T-helper 1 cell treated with Interleukin-12 subunit alpha and Interleukin-12 subunit beta and Interleukin-4 antibody, amounts not matched to agents 30 ng/mL and 1 ng/mL, for 36 hours (primary cell): ENCODE measurements at regions not wholly inside any gene's neighbourhood (a gene's known extent, or its start where the extent isn't known, plus 50 kb on each side); places are given as distances from the start of the nearest gene placed in this dataset.

ENCODE experiments used
- intact Hi-C: fragments of 100-400 bp; cut with micrococcal nuclease; formaldehyde crosslinking; loops from one replicate; pipeline ENCODE4 v1.15.1; 2024

DNA sequence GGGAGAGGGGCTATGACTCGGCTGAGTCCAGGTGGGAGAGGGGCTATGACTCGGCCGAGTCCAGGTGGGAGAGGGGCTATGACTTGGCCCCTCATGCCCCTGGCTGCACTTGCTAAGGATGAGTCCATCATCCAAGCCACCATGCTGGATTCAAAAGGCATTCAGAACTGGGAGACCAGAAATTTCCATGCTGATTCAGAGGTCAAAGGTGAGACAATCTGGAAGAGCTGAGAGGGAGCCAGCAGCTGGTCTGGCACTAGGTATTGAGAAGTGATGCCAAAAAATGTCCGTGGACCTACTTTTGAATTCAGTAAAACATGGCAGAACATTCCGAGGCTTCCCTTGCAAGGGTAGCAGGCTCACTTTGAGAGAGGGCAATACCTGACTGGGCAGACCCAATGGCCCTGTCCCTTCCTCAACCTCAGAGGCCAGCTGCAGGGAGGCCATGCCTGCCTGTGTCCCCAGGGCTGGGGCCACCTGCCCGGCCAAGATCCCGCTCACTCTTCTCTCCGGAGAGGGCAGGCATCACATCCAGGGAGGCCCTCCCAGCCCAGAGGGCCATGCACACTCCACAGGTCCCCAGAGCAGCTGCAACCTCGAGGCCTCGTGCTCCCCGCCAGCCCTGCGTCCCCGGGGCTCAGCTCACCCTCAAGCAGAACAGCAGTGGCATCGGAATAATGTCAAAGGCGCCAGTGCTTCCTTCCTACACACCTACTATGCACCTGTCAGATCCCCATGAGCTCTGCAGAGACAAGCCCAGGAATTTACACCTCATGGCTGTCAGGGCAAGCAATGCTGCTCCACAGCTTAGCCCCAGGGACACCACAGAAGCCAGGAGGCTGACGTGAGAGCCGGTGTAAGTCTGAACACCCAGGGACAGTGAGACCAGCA lies 80.2 kb upstream of the GPC1 start:
- intact Hi-C loops, result no loop called here

DNA sequence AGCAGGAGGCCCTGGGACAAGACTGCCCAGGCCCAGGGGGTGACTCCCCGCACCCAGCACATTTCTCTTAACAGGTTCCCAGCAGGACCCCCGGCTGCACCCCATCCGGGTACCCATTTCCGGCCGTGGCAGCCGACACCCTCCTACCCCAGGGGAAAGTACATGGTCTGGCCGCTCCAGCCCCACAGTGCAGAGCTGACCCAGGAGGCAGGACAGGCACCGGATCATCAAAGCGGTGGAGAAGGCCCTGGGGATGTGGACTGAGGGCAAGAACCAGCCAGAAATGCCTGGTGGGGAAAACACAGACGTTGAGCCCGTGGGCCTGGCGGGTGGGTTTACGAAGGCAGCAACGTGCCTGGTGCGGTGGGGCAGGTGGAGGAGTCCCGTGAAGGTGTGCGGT lies 79.5 kb upstream of the GPC1 start:
- intact Hi-C loops, result no loop called here

DNA sequence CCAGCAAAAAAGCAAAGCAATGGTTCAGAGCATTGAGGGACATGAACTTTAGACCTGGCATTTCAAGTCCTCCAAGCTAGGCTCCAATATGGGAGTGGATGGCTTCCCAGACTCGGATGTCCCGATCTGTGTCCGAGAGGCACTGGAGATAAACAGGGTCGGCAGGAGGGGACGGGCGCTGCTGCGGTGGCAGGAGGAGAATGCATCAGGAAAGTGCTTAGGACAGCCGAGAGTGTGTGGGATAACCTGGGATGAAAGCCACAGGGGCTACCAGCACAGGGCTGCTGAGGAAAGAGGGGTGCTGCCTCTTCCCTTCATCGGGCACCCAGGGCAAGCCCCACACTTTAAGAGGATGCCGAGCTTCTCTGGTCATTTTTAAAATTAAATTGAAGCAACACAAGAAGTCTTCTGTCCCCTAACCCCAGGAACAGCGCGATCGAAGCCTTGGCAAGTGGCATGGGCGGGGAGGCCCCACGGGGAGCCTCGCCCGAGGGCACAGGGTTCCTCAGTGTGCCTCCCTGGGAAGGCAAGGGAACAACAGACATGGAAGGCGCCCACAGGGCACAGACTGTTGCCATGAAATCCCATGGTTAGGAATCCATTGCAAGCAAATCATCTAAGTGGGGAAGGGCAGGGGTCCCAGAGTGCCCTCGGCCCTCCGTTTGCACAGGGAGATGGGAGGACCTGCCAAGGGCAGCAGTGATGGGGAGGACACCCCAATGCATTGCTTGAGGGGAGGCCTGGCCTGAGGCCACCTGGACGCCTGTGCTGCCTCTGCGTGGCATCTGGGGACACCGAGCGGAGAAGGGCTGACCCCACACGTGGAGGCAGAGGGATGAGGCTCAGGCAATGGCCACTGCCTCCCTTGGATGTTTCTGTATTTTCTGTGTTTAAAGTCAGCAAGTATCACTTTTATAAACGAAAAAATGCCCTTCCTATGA lies 78.5 kb upstream of the GPC1 start:
- intact Hi-C loops, result no loop called here

DNA sequence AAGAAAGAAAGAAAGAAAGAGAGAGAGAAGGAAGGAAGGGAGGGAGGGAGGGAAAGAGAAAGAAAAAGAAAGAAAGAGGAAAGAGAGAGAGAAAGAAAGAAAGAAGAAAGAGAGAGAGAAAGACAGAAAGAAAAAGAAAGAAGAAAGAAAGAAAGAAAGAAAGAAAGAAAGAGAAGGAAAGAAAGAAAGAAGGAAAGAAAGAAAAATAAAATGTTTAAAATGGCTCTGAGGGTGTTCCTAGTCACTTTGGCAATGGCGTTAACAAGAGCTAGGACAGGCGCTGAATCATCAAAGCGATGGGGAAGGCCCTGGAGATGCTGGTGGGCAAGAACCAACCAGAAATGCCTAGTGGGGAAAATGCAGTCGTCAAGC lies 77.8 kb upstream of the GPC1 start:
- intact Hi-C loops, result no loop called here

DNA sequence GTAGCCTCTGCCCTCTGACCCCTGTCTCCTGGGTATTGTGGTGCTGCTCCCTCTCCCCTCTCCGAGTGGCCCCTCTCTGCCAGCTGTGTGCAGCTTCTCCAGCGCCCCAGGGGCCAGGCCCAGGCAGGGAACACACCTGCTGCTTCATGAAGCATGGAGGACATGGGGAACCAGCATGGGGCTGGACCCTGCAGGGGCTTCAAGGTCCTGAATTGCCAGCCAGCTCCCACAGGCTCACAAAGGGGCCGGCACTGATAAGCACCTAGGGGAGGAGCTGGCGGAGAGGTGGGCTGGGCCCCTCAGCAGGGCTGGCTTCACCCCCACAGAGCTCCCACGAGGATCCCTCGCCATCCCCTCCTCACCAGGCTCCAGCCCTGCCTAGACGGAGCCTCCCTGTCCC lies 77.4 kb upstream of the GPC1 start:
- intact Hi-C loops, result no loop called here

DNA sequence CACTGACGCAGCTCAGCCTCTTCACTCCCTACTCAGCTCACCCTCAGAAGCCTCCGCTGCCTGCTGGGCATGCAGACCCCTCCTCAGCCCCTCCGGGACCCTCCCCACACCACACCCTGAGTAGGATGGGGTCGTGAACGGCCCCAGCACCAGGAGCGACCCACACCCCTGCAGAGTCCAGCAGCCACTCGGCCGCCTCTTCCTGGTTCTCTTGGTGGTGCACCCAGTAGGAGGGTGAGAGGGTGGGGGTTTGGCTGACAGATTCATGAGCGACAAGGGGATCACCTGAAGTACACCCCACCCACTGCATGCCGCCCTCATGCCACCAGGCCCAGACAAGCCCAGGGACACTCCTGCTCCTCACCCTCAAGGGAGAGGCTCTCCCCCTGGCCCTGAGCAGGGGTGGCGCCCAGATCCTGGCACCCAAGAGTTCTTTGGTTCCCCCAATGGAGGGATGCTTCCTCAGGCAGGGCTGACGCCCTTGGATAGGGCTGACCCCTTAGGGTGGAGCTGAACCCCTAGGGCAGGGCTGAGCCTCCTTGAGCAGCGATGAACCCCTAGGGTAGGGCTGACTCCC lies 76.6 kb upstream of the GPC1 start:
- intact Hi-C loops, result no loop called here

DNA sequence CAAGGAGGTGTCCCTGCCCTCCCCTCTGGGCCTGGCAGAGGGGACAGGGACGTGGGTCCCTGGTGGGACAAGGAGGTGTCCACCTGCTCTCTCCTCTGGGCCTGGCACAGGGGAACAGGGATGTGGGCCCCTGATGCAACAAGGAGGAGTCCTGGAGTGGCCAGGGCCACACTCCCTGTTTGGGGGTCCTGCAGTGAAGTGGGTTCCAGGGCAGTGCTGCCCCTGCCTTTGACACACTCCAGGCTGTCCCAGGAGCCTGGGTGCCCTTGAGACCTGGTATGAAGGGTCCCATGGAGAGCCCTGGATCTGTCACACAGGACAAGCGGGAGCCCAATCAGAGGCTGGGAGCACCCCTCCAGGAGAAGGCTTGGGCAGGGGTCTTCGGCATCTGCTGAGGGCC lies 75.8 kb upstream of the GPC1 start:
- intact Hi-C loops, result no loop called here

DNA sequence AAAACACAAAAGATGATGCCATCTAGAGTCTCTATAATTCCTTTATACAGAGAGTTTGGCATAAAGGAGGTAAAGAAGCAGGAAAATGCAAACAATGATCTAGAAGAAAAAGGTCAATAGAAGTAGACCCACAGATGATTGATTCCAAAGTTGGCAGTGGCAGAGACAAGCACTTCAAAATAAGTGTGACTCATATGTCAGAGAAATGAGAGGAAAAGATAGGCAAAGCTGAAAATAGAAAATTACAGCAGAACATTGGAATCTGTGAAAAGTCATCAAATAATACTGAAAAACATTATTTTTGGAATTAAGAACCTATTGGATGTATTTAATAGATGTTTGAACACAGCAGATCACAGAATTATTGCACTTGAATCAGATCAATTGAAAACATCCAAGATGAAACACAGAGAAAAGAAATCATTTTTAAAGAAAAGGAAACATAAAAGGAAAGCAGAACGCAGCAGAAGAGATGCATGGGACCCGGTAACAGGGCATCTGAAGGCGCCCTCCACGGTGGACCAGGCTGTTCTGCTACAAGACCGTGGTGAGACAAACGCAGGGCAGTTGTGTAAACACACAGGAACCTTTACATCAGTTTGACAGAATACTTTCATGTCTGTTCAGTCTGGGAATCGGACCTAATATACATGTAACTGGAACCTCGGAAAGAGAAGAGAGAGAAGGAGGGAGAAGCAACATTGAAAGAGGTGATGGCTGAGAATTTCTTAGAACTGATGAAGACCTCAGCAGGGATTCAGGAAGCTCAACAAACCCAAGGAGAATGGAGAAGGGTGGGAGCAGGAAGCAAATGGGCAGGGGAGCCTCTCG lies 74.6 kb upstream of the GPC1 start:
- intact Hi-C loops, result no loop called here

DNA sequence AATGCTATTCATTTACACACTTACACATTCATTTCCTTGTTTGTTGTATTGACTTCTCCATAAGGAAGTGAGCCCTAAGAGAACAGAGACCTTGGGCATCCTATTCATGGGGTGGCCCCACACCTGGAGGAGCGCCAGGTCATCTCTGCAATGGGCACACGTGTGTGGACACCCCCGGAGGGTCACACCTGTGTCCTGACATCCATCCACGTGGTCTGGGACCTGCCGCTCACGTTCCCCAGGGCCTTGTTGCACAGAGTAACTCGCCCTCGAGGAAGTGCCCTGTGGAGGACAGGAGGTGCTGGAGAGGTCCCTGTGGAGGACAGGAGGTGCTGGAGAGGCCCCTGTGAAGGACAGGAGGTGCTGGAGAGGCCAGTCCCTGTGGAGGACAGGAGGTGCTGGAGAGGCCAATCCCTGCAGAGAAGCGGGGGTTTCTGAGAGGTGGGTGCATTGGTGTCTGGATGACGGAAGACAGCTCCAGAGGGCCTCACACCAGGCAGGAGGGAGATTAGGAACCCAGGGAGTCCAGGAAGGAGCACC lies 73.2 kb upstream of the GPC1 start:
- intact Hi-C loops, result no loop called here

DNA sequence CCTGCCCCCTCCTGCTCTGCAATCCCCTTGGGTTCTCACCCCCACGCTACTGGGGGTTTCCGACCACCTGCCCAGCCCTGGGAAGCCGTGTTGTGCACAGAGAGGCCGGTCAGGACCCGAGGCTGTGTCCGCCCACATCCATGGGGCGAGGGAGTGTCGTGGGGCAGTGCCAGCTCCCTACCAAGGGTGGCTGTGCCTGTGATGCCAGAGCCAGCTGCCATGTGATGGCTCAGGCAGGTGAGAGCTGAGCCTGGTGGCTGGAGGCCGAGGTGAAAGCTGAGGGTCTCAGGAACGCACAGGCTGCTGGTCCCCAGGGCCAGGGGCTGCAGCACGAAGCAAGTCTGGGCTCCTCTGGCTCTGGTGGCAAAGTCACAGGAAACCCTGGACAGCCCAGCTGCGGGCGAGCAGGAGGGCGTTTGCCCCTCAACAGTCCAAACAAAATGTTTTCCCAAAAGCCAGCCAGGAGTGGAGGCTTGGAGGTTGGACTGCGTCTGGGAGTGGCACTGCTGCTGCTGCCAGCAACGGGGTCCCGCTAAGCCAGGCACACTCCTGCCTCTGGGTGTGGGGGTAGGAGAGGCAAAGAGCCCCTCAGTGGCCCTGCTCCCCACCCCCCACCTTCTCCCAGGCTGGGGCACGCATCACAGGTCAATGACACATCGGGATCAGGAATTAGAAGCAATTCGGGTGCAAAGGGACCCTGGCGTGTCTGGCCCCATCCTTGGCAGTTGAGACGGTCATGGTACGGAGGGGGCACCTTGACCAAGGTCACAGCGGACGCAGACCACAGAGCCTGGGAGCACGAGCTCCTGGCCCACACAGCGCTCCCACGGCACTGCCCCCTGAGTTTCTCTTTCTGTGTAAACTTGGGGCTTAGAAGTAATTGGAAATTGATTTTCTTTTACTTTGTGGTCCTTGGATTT lies 72.4 kb upstream of the GPC1 start:
- intact Hi-C loops, result no loop called here

DNA sequence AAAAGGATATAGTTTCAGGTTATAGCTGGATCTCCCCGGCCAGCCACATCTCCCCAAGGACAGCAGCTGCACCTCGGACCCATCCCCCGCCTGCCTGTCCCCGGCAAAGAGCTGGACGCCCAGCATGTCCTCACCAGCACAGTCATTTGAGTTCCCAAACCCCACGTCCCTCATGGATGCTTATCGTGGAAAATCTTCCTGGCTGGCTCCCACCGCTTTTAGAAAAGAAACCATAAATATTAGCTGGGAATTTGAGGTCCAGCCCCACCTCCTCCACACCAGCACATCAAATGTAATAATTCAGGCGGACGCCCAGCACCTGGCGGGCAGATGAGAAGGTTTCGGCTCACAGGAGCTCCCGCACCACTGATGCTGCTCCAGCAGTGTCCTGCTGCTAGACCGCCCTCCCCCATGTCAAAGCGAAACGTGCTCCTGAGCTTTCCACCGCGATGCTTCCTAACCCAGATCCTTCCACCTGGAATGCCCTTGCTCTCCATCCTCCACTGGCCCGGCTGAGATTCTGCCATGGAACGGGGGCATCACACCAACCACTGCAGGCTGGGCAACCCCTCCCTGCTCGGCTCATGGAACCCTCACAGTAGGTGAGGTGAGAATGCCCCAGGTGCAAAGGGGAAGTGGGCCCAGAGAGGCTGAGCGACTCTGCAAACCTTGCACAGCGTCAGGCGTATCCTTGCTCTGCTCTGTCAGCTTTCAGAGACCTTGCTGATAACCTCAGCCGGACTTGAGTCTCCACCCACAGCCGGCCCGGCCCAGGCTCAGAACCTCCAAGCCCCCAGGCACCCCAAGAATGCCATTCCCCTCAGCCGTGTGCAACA lies 71.5 kb upstream of the GPC1 start:
- intact Hi-C loops, result no loop called here

DNA sequence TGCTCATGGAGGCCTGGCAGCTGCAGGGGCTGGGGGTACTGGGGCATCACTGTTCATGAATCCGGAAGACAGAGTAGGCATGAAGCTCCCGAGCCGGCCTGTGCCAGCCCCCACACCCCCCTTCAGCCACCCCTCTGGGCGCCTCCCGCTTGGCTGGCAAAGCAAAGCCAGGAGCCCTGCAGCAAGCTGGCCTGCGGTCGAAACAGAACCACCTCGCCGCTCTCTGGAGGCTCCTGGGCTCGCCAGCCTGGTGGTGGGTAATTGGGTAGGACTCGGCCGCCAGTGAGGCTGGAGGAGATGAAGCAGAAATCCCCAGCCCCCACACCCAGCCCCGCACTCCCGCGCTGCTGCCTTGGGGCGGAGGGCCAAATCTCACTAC lies 70.9 kb upstream of the GPC1 start:
- intact Hi-C loops, result no loop called here

DNA sequence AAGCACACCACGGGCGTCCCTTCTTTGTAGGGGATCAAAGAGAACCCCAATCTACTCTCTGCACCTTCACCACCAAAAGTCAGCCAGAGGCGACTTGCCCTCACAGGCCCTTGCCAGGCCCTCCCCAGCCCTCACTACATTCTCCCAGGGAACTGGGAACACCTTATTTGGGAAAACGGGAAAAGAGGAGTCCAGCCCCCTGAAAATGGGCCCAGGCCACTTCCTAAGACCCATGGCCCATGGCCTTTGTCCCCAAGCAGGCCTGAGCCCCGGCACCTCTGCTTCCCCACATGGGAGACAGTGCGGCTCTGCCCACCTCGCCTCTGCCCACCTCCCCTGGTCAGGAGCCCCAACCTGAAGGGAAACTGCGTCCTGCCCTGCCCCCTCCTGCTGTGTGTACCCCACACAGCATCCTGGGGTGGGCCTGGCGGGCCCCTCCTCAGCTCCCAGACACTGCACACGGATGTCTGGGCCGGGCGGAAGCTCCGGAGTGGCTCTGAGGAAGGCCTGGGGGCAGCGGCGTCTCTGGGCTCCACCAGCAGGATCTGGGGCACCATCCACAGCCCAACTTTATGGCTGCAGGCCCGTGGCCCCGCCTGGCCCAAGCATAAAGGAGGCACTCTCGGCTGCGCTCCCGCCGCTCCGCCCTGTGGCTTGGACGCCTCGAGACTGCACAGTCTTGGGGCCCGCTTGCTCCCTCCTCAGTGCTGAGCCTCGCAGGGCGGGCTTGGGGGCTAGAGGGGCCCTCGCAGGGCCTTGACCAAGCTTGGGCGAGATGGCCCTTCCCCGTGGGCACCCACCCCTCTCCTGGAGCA lies 70.3 kb upstream of the GPC1 start:
- intact Hi-C loops, result no loop called here

DNA sequence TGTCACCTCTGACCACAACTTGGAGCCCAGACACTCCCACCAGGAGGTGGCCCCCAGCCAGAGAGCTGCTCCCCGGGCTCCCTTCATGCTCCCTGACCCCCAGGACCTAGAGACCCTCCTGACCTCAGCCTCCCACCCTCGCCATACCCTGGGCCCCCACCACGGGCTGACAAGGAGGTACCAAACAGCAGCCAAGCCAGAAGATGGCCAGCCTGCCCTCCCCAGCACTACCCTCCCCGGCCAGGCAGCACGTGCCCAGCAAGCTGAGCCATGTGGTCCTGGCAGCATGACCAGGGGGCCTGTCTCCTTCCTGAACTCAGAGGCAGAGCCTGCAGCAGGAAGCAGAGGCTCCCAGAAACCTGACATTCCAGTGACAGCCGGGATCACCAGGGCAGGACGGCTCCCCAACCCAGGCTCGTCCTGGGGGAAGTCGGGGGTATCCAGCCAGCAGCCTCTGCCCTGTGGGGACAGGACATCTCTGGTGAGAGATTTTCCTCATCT lies 69.4 kb upstream of the GPC1 start:
- intact Hi-C loops, result no loop called here

DNA sequence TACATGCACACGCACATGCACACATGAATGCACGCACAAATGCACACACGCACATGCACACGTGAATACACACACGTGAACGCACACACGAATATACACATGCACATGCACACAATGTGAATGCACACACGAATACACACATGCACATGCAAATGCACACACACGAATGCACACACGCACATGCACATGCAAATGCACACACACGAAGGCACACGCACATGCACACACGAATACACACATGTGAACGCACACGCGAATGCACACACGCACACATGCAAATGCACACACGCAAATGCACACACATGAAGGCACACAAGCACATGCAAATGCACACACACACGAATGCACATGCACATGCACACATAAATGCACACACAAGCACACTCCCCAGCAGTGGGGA lies 68.6 kb upstream of the GPC1 start:
- intact Hi-C loops, result no loop called here

DNA sequence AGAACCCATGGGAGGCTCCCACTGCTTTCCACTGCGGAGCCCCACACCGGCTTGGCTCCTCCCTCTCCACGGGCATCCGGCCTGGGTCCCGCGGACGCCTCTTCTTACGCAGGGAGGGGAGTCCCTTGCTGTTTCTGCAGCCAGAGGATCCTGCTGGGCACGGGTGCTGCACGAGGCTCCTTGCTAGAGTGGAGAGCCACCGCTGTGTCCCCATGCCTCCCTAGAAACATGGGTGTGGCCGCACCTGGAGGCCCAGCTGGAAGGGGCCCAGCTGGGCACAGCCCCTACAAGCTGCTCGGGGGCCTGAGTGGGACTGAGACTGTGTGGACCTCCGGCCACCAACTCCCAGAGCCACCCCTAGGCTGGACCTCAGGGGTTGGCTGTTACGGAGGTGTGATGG lies 67.7 kb upstream of the GPC1 start:
- intact Hi-C loops, result no loop called here

DNA sequence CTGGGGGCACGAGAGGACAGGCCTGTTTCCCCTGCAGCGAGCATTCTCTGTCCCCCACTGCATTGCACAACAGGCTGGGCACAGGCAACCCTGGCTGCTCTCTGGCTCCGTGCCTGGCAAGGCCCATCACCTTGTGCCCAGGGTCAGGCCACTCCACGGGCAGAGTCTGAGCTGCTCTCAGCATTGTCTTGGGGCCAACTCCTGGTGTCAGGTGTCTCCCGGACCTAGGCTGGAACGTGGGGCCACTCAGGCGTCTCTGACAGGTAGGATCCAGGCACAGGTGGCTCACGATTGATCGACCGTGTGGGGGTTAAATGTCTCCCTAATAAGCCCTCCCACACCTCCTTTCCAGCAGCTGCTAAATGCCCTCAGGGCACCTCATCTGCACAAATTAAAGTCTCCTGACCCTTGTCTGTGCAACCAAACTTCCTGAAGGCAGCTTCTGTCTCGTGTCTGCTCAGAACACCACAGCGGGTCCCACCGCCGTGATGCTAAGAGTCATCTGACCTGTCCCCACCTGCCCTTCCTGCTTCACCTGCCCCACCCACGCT lies 66.6 kb upstream of the GPC1 start:
- intact Hi-C loops, result no loop called here

DNA sequence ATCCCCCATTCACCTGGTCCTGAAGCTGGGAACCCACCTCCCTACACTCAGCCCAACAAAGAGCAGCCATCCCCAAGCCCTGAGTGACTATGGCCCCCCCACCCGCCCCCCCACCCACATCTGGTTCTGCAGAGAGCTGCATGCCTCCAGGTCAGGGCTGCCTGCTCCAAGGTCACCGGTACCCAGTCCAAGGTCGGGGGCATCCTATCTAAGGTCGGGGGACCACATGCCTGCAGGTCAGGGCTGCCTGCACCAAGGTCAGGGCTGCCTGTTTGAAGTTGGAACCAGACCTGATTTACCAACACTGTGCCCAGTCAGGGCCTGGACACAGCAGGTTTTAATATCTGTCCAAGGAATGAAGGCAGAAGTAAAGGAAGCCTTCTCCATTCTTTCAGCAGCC lies 66.1 kb upstream of the GPC1 start:
- intact Hi-C loops, result no loop called here
